T-helper 2 cell treated with Interferon-gamma antibody and Interleukin-4, amounts not matched to agents 5 μg/mL and 100 μg/mL, for 36 hours (primary cell): ENCODE measurements at regions not wholly inside any gene's neighbourhood (a gene's known extent, or its start where the extent isn't known, plus 50 kb on each side); places are given as distances from the start of the nearest gene placed in this dataset.
A peak's percentile ranks its signal among the peaks of the same experiment; 100 is the strongest.

Experiments used
- DNase-seq: peaks from one replicate; pipeline ENCODE4 v3.0.0; 2021; ENCODE audit warnings: low spot score
- H3K27ac Mint-ChIP-seq: one replicate; pipeline ENCODE4 v1.8.0; 2021; ENCODE audit warnings: mild to moderate bottlenecking, mixed read lengths
- H3K27me3 Mint-ChIP-seq: one replicate; pipeline ENCODE4 v1.8.0; 2021; ENCODE audit warnings: low read depth, mixed read lengths
- H3K36me3 Mint-ChIP-seq: one replicate; pipeline ENCODE4 v1.8.0; 2021; ENCODE audit warnings: low read depth, mixed read lengths
- H3K4me1 Mint-ChIP-seq: one replicate; pipeline ENCODE4 v1.8.0; 2021; ENCODE audit warnings: low read depth, mixed read lengths
- H3K4me3 Mint-ChIP-seq: one replicate; pipeline ENCODE4 v1.8.0; 2022; ENCODE audit warnings: mild to moderate bottlenecking, moderate library complexity, mixed read lengths
- H3K9me3 Mint-ChIP-seq: one replicate; pipeline ENCODE4 v1.8.0; 2021; ENCODE audit warnings: mixed read lengths

DNA sequence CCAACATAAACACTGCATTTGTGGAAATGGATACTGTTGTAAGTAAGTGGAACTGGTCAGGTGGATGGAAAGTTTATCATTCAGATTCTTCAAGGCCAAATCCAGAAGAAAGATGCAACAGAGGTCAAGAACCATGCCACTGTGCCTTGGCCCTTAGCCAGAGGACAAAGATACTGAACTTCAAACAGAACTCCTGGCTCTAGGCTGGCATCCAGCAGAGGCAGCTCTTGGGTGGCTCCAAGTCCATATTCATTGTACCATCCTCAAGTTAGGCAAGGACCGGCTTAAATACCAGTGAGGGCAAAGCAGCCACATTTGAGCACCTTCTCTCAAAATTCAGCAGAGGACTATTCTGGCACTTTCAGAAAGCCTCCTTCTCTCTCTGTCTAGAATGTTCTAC lies 53.2 kb downstream of the DNAAF9 start:
- Mint-ChIP-seq H3K9me3 (no peaks in the 10 kb centered on the region), H3K27me3 (no peaks in the 10 kb centered on the region), H3K36me3 (no peaks in the 10 kb centered on the region), H3K27ac (no peak overlapping the region), H3K4me1 (no peaks in the 10 kb centered on the region), H3K4me3 (no peak overlapping the region)
- DNase-seq, result no peak

DNA sequence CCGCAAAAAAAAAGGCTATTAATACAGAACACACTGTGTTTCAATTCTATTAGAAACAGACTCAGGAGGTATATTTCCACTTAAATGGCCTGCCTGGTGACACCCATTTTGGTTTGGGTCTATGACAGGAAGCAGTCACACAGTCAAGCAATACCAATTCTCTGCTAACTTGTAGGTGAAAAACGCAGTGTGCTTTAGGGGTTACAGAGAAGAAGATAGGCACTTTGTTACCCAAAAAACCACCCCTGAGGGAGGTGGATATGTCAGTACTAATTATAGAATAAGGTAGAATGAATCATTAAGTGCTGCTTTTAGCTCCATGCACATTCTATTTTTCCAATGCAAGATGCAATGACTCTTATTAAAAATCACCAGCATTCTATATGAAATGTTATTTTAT lies 53.8 kb downstream of the DNAAF9 start:
- no peaks in the 10 kb centered on the region for H3K27me3 Mint-ChIP-seq
- H3K4me1 Mint-ChIP-seq, result no peaks in the 10 kb centered on the region
- DNase-seq, result no peak
- no peaks in the 10 kb centered on the region for H3K36me3 Mint-ChIP-seq
- no peaks in the 10 kb centered on the region for H3K9me3 Mint-ChIP-seq
- no peak overlapping the region for H3K27ac Mint-ChIP-seq
- no peak overlapping the region for H3K4me3 Mint-ChIP-seq

DNA sequence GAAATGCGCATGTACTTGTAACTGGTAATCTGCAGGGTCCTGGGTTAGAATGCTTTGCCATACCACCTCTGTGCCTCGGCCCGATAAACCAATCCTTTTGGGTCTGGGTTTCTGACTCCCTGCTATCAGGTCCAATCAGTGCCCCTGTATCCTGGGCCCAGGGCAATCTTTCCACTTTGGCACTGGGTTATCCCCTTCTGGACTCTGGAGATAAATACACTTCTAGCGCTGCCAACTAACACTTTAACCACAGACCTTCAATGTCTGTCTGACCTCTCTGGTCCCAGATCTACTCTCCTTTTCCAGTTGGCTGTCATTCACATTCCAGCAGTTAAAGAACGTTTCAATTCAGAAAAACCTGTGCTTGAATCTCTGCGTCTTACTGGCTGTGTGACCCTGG lies 55.3 kb downstream of the DNAAF9 start:
- Mint-ChIP-seq H3K4me3 (no peak overlapping the region), H3K27me3 (no peaks in the 10 kb centered on the region), H3K9me3 (no peaks in the 10 kb centered on the region), H3K27ac (no peak overlapping the region), H3K36me3 (no peaks in the 10 kb centered on the region), H3K4me1 (no peaks in the 10 kb centered on the region)
- no peak for DNase-seq

DNA sequence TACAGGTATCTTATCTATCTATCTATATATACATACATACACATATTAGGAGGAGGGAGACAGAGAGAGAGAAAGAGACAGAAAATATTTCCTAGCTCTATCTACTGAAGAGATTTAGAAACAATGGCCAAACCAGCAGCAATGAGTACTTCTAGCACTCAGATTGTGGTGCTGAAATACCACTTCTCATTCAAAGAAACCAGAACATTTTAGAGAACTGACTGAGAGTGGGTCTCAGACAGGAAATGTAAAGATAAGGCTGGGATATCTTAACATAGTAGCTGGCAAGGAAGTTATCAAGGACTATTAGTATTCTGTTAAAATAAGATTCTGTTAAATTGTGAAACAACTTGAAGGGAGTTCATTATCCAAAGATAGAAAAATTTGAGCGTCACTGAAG lies 57.0 kb downstream of the DNAAF9 start:
- no peaks in the 10 kb centered on the region for H3K27me3 Mint-ChIP-seq
- H3K27ac Mint-ChIP-seq, result no peak overlapping the region
- no peaks in the 10 kb centered on the region for H3K4me1 Mint-ChIP-seq
- H3K4me3 Mint-ChIP-seq, result no peak overlapping the region
- no peaks in the 10 kb centered on the region for H3K36me3 Mint-ChIP-seq
- DNase-seq, result no peak
- H3K9me3 Mint-ChIP-seq, result no peaks in the 10 kb centered on the region

DNA sequence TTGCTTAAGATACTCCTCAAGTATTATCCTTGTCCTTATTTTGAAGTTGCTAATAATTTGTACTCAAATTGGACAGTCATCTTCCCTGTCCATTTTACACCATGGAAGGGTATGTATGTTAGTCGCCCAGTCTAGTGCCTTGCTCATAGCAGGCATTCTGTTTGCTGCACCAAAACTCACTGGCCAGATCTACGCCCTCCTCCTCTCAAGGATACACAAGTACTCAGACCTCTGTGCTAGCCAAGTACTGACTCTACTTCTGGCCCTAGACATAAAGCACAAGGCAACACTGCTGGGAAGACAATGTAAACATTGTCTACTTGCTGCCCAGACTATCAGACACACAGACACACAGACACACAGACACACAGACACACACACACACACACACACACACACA lies 57.7 kb downstream of the DNAAF9 start:
- Mint-ChIP-seq H3K4me3 (no peak overlapping the region), H3K27ac (no peak overlapping the region), H3K36me3 (no peaks in the 10 kb centered on the region), H3K27me3 (no peaks in the 10 kb centered on the region), H3K4me1 (no peaks in the 10 kb centered on the region), H3K9me3 (no peaks in the 10 kb centered on the region)
- DNase-seq, result no peak

DNA sequence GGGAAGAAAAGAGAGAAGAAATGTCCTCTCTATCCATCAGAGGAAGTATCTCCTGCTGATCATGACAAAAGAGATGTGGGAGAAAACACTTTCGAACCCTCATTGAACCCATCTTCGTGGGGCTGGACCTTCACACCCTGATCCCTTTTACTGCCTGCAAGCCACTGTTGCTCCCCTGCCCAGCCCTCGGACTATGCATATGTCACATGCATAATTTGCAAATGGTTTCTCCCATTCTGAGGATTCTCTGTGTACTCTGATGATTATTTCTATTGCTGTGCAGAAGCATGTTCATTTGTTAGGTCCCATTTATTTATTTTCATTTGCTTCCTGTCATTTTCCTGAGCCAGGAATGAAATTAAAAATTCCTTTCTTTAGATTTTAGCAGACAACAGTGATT lies 64.7 kb downstream of the DNAAF9 start:
- no peaks in the 10 kb centered on the region for H3K4me1 Mint-ChIP-seq
- H3K27me3 Mint-ChIP-seq, result no peaks in the 10 kb centered on the region

DNA sequence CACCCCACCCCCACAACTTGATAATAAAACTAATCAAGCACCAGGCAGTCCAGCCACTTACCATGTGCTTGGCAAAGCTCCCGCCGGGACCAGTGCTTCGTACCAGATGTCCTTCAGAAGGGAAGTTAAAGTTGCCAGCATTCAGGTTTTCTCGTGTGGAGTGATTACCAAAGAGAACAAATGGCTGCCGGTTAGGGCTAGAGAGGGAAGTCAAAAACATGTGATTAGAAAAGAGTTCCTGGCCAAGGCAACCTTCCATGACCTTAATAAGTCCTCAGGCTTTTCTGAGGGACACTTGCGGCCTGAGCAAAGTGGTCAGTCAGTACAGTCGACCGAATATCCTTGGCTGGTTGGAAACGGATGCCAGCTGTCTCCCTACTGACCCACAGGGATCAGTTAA lies 67.0 kb downstream of the DNAAF9 start:
- H3K27ac Mint-ChIP-seq, result no peak overlapping the region
- no peaks in the 10 kb centered on the region for H3K9me3 Mint-ChIP-seq
- H3K36me3 Mint-ChIP-seq, result peaks cover 5% of the 10 kb centered on the region
- H3K27me3 Mint-ChIP-seq, result no peaks in the 10 kb centered on the region
- DNase-seq, result no peak
- H3K4me3 Mint-ChIP-seq, result no peak overlapping the region
- H3K4me1 Mint-ChIP-seq, result no peaks in the 10 kb centered on the region

More for the DNA sequence above, 64.7 kb downstream of the DNAAF9 start:
- Mint-ChIP-seq H3K9me3 (no peaks in the 10 kb centered on the region), H3K27ac (no peak overlapping the region), H3K36me3 (peaks cover 5% of the 10 kb centered on the region), H3K4me3 (no peak overlapping the region)
- DNase-seq, result no peak

DNA sequence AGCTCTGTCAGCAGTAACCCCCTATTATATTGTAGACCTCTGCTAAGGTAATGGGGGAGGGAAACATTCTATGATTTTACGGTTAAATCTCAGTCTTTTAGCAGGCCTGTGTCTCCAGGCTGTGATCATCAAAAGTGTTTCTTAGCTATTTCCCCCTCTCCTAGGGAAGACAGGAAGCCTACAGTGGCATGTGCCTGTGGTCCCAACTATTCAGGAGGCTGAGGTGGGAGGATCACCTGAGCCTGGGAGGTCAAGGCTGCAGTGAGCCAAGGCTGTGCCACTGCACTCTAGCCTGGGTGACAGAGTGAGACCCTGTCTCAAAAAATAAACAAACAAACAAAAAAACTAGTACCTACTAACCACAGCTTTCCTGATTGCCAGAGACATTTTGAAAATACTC lies 67.9 kb downstream of the DNAAF9 start:
- Mint-ChIP-seq H3K9me3 (no peaks in the 10 kb centered on the region), H3K27ac (no peak overlapping the region), H3K27me3 (no peaks in the 10 kb centered on the region), H3K4me1 (no peaks in the 10 kb centered on the region), H3K4me3 (no peak overlapping the region), H3K36me3 (peaks cover 5% of the 10 kb centered on the region)
- DNase-seq, result no peak

DNA sequence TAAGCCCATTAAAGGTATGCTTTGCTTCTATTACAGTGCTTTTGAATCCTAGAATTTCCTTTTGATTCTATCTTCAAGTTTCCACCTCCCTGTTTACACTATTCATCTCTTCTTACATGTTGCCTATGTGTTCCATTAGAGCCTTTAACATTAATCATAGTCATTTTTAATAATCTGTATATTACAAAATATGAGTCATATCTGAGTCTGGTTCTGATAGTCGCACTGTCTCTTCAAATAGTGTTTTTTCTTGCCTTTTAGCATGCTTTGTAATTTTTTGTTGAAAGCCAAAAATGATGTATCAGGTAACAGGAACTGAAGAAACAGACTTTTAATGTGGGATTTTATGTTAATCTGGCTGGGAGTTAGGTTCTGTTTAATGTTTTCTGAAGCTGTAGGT lies 68.4 kb downstream of the DNAAF9 start:
- Mint-ChIP-seq H3K4me3 (no peak overlapping the region), H3K36me3 (peaks cover 5% of the 10 kb centered on the region), H3K27ac (no peak overlapping the region), H3K27me3 (no peaks in the 10 kb centered on the region), H3K9me3 (no peaks in the 10 kb centered on the region), H3K4me1 (no peaks in the 10 kb centered on the region)
- no peak for DNase-seq

DNA sequence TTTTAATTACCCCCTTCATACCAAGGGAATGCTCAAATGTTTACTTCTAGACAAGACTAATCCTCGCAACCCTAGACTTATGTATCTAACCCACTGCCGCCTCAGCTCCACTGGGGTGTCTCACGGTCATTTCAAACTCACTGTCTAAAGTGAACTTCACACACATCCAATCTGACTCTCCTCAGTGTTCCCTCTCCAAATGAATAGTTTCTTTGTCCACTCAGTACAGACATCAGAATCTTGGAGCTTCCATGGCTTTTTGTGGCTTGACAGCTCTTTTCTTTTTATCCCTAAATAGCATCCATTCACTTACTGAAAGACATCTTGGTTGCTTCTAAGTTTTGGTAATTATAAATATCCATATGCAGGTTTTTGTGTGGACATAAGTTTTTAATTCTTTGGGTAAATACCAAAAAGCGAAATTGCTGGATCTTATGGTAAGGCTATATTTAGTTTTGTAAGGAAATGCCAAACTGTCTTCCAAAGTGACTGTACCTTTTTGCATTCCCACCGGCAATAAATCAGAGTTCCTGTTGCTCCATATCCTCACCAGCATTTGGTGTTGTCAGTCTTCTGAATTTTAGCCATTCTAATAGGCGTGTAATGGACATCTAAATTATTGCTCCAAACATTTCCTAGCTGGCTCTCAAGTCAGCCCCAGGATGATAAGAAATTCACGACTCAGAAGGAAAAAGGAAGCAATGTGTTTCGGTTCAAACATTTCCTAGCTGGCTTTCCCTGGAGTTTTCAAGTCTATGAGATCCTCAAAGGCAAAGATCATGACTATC lies 73.1 kb downstream of the DNAAF9 start:
- no peaks in the 10 kb centered on the region for H3K27me3 Mint-ChIP-seq
- H3K4me3 Mint-ChIP-seq, result no peak overlapping the region
- H3K36me3 Mint-ChIP-seq, result peaks cover 7% of the 10 kb centered on the region
- H3K9me3 Mint-ChIP-seq, result no peaks in the 10 kb centered on the region
- peaks cover 3% of the 10 kb centered on the region for H3K4me1 Mint-ChIP-seq
- no peak for DNase-seq
- H3K27ac Mint-ChIP-seq, result no peak overlapping the region

DNA sequence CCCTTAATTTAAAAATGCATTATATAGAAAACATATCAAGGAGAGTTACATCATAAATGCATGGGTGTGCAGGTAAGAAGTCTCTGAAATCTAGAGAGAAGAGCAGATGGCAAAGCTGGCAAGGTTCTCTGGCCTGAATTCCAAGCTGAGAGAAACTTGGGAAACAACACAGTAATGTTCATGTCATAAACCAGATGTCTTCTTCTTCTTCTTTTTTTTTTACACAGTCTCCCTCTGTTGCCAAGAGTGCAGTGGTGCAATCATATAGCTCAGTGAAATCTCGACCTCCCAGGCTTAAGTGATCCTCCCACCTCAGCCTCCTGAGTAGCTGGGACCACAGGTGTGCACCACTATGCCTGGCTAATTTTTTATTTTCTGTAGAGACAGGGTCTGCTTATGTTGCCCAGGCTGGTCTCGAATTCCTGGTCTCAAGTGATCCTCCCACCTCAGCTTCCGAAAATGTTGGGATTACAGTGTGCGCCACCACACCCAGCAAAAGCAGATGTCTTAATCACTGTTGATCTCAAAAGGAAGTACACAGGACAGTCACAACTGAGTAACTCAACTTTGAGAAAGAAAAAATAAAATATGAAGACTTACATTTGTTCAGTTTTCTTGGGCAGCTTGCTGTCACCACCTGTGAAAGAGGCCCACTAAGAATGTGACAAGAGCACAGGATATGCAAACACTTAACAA lies 77.3 kb downstream of the DNAAF9 start:
- Mint-ChIP-seq H3K36me3 (peaks cover 2% of the 10 kb centered on the region), H3K4me1 (peaks cover 9% of the 10 kb centered on the region), H3K27ac (no peak overlapping the region), H3K4me3 (no peak overlapping the region), H3K27me3 (no peaks in the 10 kb centered on the region), H3K9me3 (no peaks in the 10 kb centered on the region)
- no peak for DNase-seq

DNA sequence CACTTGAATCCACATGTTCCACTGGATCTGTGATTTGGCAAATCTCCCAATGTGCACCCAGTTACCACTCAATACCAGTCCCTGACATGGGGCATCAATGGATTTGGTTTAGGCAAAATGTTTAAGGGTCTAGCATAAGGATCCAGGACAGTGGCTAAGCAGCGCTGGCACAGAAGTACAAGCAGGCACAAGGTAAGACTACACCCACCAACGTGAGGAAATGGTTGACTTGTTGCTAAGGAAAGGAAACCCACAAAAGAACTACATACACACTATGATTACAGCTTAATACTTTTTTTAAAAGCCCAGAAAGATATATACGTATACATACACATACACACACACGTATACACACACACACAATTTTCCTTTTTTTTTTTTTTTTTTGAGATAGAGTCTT lies 79.0 kb downstream of the DNAAF9 start:
- no peak for DNase-seq
- H3K4me3 Mint-ChIP-seq, result no peak overlapping the region
- H3K27me3 Mint-ChIP-seq, result no peaks in the 10 kb centered on the region
- peaks cover 2% of the 10 kb centered on the region for H3K36me3 Mint-ChIP-seq
- no peaks in the 10 kb centered on the region for H3K9me3 Mint-ChIP-seq
- peak overlapping the region; percentile 39 for H3K27ac Mint-ChIP-seq
- H3K4me1 Mint-ChIP-seq, result peaks cover 10% of the 10 kb centered on the region

DNA sequence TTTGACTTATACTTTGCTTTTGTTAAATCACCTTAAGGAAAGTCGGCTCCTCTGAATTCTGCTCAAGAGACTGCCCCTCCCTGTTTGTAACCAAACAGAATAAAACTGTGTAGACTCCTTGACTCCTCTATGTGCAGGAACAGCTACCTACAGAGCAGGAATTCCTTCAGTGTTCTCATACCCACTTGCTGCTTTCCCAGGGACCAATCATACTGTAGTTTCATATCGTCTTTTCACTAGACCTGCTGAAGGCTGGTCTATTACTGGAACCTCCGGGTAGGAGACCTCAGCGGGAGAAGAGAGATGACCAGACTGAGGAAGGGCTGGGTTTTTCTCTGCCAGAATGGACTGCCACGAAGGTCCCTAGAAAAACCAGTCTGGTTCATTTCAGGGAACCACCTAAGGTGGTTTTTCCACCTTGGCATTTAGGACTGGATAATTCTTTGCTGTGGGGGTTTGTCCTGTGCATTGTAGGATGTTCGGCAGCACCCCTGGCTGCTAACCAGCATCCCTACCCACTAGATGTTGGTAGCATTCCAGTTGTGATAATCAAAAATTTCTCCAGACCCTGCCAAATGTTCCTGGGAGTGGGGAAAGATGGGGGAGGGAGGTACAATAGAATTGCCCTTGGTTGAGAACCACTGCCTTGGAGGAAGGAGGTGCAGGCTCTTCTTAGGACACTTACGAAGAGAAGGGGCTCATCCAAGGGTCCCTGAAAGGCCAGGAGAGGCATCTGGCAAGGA lies 80.5 kb downstream of the DNAAF9 start:
- H3K4me3 Mint-ChIP-seq, result no peak overlapping the region
- H3K4me1 Mint-ChIP-seq, result peaks cover 14% of the 10 kb centered on the region
- no peaks in the 10 kb centered on the region for H3K9me3 Mint-ChIP-seq
- no peak overlapping the region for H3K27ac Mint-ChIP-seq
- no peaks in the 10 kb centered on the region for H3K27me3 Mint-ChIP-seq
- no peak for DNase-seq
- H3K36me3 Mint-ChIP-seq, result peaks cover 2% of the 10 kb centered on the region

DNA sequence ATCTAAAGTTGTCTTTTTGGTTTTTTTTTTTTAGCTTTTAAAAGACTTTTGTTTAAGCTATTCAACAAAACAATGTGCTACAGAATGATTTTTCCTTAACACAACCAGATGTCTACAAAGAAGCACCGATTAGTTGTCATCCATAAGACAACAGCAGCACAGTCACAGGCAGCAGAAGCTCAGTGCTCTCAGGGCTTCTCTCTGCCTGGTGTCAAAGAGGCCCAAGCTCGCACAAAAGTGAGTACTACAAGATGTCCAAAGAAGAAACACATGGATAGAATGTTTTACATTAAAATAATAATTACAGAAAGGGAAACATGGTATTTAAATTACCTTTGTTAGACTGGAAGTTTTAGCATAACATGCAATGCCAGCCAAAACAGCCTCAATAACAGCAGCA lies 81.6 kb downstream of the DNAAF9 start:
- Mint-ChIP-seq H3K27me3 (no peaks in the 10 kb centered on the region), H3K27ac (no peak overlapping the region), H3K36me3 (peaks cover 2% of the 10 kb centered on the region), H3K4me3 (no peak overlapping the region), H3K4me1 (peaks cover 14% of the 10 kb centered on the region), H3K9me3 (no peaks in the 10 kb centered on the region)
- no peak for DNase-seq
